ENCODE measurements at regions not wholly inside any gene's neighbourhood (a gene's known extent, or its start where the extent isn't known, plus 50 kb on each side); places are given as distances from the start of the nearest gene placed in this dataset.

DNA sequence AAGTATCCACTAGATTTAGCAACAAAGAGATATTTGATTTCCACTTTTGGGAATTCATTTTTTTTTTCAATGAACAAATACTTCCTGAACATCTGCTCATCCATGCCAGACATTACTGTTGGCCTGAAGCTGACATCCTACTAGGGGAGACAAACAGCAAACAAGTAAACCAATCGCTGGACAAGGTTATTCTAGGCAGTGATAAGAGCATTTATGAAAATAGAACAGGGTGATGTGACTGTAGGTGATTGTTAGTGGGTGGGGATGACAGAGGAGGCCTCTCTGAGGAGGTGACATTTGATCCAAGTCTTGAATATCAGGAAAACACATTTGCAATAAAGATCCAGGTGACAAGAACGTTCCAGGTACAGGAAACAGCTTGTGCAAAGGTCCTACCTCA, 89.1 kb upstream of the FAM180A start:
- Histone ChIP-seq H3K4me2 (ENCODE audit: insufficient read depth in 1 of 2, low read depth in 2 of 2, low read length in 2 of 2) (no peak overlapping the region), H2BK20ac (ENCODE audit: low read length) (no peak overlapping the region), H2BK15ac (ENCODE audit: low read length) (no peak overlapping the region), H4K5ac (ENCODE audit: insufficient read length, low read depth, low read length) (no peak overlapping the region), H2BK5ac (ENCODE audit: low read depth, low read length) (no peak overlapping the region), H3K79me1 (ENCODE audit: low read depth, low read length) (no peaks in the 10 kb centered on the region), H2AK5ac (ENCODE audit: low read depth, low read length) (no peak overlapping the region), H4K91ac (replicated peaks; ENCODE audit: insufficient read length, low read length) (no peak overlapping the region), H2BK120ac (replicated peaks; ENCODE audit: low read depth, low read length) (no peak overlapping the region), H3K4me1 (replicated peaks in 1 of 4; ENCODE audit: control insufficient read depth in 3 of 4, insufficient read depth in 4 of 4, low read length in 3 of 4) (no peaks in the 10 kb centered on the region), H3K23me2 (ENCODE audit: low read depth, low read length) (no peaks in the 10 kb centered on the region; the same call in 1 of the 2 replicates), H3K4ac (replicated peaks; ENCODE audit: insufficient read length, low read depth, low read length) (no peak overlapping the region), H4K20me1 (replicated peaks in 1 of 2; ENCODE audit: control insufficient read depth in 1 of 2, insufficient read depth in 2 of 2, low read length in 2 of 2) (no peaks in the 10 kb centered on the region), H3K27me3 (replicated peaks in 1 of 4; ENCODE audit: control insufficient read depth in 3 of 4, extremely low read depth in 1 of 4, insufficient read depth in 3 of 4, low read length in 3 of 4) (no peaks in the 10 kb centered on the region), H2BK12ac (ENCODE audit: low read depth, low read length) (no peak overlapping the region), H2AFZ (ENCODE audit: low read length) (no peak overlapping the region), H3K27ac (ENCODE audit: low read depth, low read length) (no peak overlapping the region), H4K8ac (ENCODE audit: extremely low read depth, insufficient read depth, low read length) (no peak overlapping the region), H3K79me2 (ENCODE audit: control insufficient read depth in 1 of 2, insufficient read depth in 2 of 2, low read length in 2 of 2) (no peaks in the 10 kb centered on the region), H3K23ac (ENCODE audit: insufficient read length) (no peak overlapping the region), H3K18ac (ENCODE audit: extremely low read depth, low read length) (no peak overlapping the region), H3K36me3 (ENCODE audit: control insufficient read depth in 2 of 4, insufficient read depth in 4 of 4, low read length in 3 of 4) (no peaks in the 10 kb centered on the region), H3K14ac (ENCODE audit: insufficient read length) (no peak overlapping the region), H3K9ac (replicated peaks in 1 of 4; ENCODE audit: extremely low read depth in 1 of 4, low read depth in 3 of 4, low read length in 3 of 4) (no peak overlapping the region), H3K56ac (replicated peaks; ENCODE audit: insufficient read length, low read depth, low read length) (no peak overlapping the region), H3K4me3 (ENCODE audit: extremely low read depth in 1 of 4, insufficient read depth in 2 of 4, low read depth in 3 of 4, low read length in 4 of 4) (no peak overlapping the region), H3K9me3 (ENCODE audit: insufficient read depth in 2 of 2, low read depth in 1 of 2, low read length in 1 of 2) (no peaks in the 10 kb centered on the region)
- WGBS, 2 experiments (ENCODE audit: extremely low coverage in 1 of 2, insufficient coverage in 1 of 2, insufficient read length in 1 of 2, insufficient replicate concordance in 2 of 2, low coverage in 1 of 2, low lambda C conversion rate in 2 of 2, missing lambda C conversion rate in 1 of 2): 79% methylated on average over 2 of the region's 2 CpGs; no CpG with 5 or more reads in 1 of the 2 experiments
- POLR2A ChIA-PET (ENCODE audit: partially characterized antibody): no interaction called here
- DNase-seq (ENCODE audit: low read depth in 1 of 2, low spot score in 2 of 2) (no peak), FAIRE-seq (no peak)
- TF ChIP-seq GABPA (IDR thresholded peaks at IDR 0.05; ENCODE audit: borderline replicate concordance, insufficient read depth, low read length): no peak
- no peak for TF ChIP-seq TEAD4 (IDR thresholded peaks at IDR 0.05; ENCODE audit: low read depth, low read length)
- no peak for TF ChIP-seq EP300 (IDR thresholded peaks at IDR 0.05; ENCODE audit: borderline replicate concordance in 1 of 2, low read depth in 2 of 2, low read length in 2 of 2)
- TF ChIP-seq ATF3 (IDR thresholded peaks at IDR 0.05; ENCODE audit: insufficient read depth, low read depth, low read length): no peak
- TF ChIP-seq TAF1 (IDR thresholded peaks at IDR 0.05; ENCODE audit: low read depth, low read length): no peak
- no peak for TF ChIP-seq TAF7 (optimal IDR thresholded peaks at IDR 0.05; ENCODE audit: borderline replicate concordance, low read depth, low read length)
- CTCF ChIA-PET (ENCODE audit: partially characterized antibody): no interaction called here

All from H1 (cell line).